NCI-H128 (cell line): ENCODE measurements at regions not wholly inside any gene's neighbourhood (a gene's known extent, or its start where the extent isn't known, plus 50 kb on each side); places are given as distances from the start of the nearest gene placed in this dataset.
"Not testable (repeated sequence)": the region's sequence is repeated elsewhere in the genome, so short reads cannot be mapped to it uniquely, and the experiment has no call there.

Source experiments
- DNase-seq: peaks from one replicate; lab custom pipeline; 2025; ENCODE audit not compliant: unreplicated experiment; lab: John Stamatoyannopoulos, UW

GRCh38 chr13:82647540-82647939 is 1234.7 kb downstream of the SLITRK1 start:
- DNase-seq: no peak

- no peak for DNase-seq
Measured at GRCh38 chr13:82636119-82636518, 1246.2 kb downstream of the SLITRK1 start.

- DNase-seq: no peak
Measured at GRCh38 chr13:82634946-82635345, 1247.3 kb downstream of the SLITRK1 start.

GRCh38 chr13:82627183-82627582 is 1255.1 kb downstream of the SLITRK1 start:
- no peak for DNase-seq

GRCh38 chr13:82625717-82626116 is 1256.6 kb downstream of the SLITRK1 start:
- no peak for DNase-seq

- DNase-seq: no peak
Measured at GRCh38 chr13:82615043-82615442, 1267.2 kb downstream of the SLITRK1 start.

GRCh38 chr13:82614086-82614485 is 1268.2 kb downstream of the SLITRK1 start:
- DNase-seq: no peak

GRCh38 chr13:82606008-82606407 is 1276.3 kb downstream of the SLITRK1 start:
- no peak for DNase-seq

- DNase-seq: no peak
Measured at GRCh38 chr13:82597747-82598146, 1284.5 kb downstream of the SLITRK1 start.

GRCh38 chr13:82593239-82593638 is 1289.0 kb downstream of the SLITRK1 start:
- no peak for DNase-seq

GRCh38 chr13:82571653-82572052 is 1310.6 kb downstream of the SLITRK1 start:
- DNase-seq: no peak

- no peak for DNase-seq
Measured at GRCh38 chr13:82569581-82569980, 1312.7 kb downstream of the SLITRK1 start.

GRCh38 chr13:82566864-82567263 is 1315.4 kb downstream of the SLITRK1 start:
- no peak for DNase-seq

GRCh38 chr13:82565201-82565600 is 1317.1 kb downstream of the SLITRK1 start:
- no peak for DNase-seq

- no peak for DNase-seq
Measured at GRCh38 chr13:82560889-82561288, 1321.4 kb downstream of the SLITRK1 start.

- no peak for DNase-seq
Measured at GRCh38 chr13:82522872-82523271, 1359.4 kb downstream of the SLITRK1 start.

- no peak for DNase-seq
Measured at GRCh38 chr13:82506805-82507414, 1375.4 kb downstream of the SLITRK1 start.

- DNase-seq: no peak
Measured at GRCh38 chr13:82501834-82502233, 1380.4 kb downstream of the SLITRK1 start.

- DNase-seq: no peak
Measured at GRCh38 chr13:82480415-82480814, 1401.9 kb downstream of the SLITRK1 start.

- no peak for DNase-seq
Measured at GRCh38 chr13:82477436-82477835, 1404.8 kb downstream of the SLITRK1 start.

GRCh38 chr13:82467626-82468025 is 1414.6 kb downstream of the SLITRK1 start:
- DNase-seq: no peak

- not testable (repeated sequence) for DNase-seq
Measured at GRCh38 chr13:82459575-82459974, 1422.7 kb downstream of the SLITRK1 start.

GRCh38 chr13:82458169-82458568 is 1424.1 kb downstream of the SLITRK1 start:
- DNase-seq: no peak
